ENCODE measurements at regions not wholly inside any gene's neighbourhood (a gene's known extent, or its start where the extent isn't known, plus 50 kb on each side); places are given as distances from the start of the nearest gene placed in this dataset.

- H3K9me3 ChIP-seq = no peaks in the 10 kb centered on the region
- H3K36me3 ChIP-seq = no peaks in the 10 kb centered on the region
- peak; percentile 63 to 72 for DNase-seq (ENCODE audit: low spot score in 2 of 2)
- no peaks in the 10 kb centered on the region for H3K27me3 ChIP-seq
- intact Hi-C loops (cut with DNase I; ENCODE audit: low total_unique reads) = no loop called here
- H3K4me3 ChIP-seq = no peak overlapping the region
- TF ChIP-seq CTCF (IDR thresholded peaks at IDR 0.05) (no peak), POLR2A (IDR thresholded peaks at IDR 0.05) (no peak), POLR2AphosphoS5 (IDR thresholded peaks at IDR 0.05) (no peak)
- peak overlapping the region in 1 of 2 donors; percentile 57 for H3K27ac ChIP-seq
- H3K4me1 ChIP-seq = peaks cover 3 to 4% of the 10 kb centered on the region in 2 donors
These were observed 246.2 kb upstream of the TBL1XR1 start for GRCh38 chr3:177443469-177443868.

- peaks cover 3 to 4% of the 10 kb centered on the region in 2 donors for H3K4me1 ChIP-seq
- no peak overlapping the region for H3K4me3 ChIP-seq
- H3K27ac ChIP-seq = no peak overlapping the region
- H3K27me3 ChIP-seq = no peaks in the 10 kb centered on the region
- no peak for DNase-seq (ENCODE audit: low spot score in 2 of 2)
- TF ChIP-seq POLR2AphosphoS5 (IDR thresholded peaks at IDR 0.05) = no peak
- TF ChIP-seq POLR2A (IDR thresholded peaks at IDR 0.05) = no peak
- TF ChIP-seq CTCF (IDR thresholded peaks at IDR 0.05) = no peak
- no peaks in the 10 kb centered on the region for H3K9me3 ChIP-seq
- H3K36me3 ChIP-seq = no peaks in the 10 kb centered on the region
- intact Hi-C loops (cut with DNase I; ENCODE audit: low total_unique reads) = no loop called here
These were observed 247.4 kb upstream of the TBL1XR1 start for GRCh38 chr3:177444696-177445095.

- H3K4me1 ChIP-seq = peaks cover 3 to 4% of the 10 kb centered on the region in 2 donors
- H3K9me3 ChIP-seq = no peaks in the 10 kb centered on the region
- H3K36me3 ChIP-seq = no peaks in the 10 kb centered on the region
- TF ChIP-seq POLR2A (IDR thresholded peaks at IDR 0.05) (no peak), CTCF (IDR thresholded peaks at IDR 0.05) (no peak), POLR2AphosphoS5 (IDR thresholded peaks at IDR 0.05) (no peak)
- H3K27me3 ChIP-seq = no peaks in the 10 kb centered on the region
- no peak overlapping the region for H3K27ac ChIP-seq
- no peak overlapping the region for H3K4me3 ChIP-seq
- intact Hi-C loops (cut with DNase I; ENCODE audit: low total_unique reads) = no loop called here
- no peak for DNase-seq (ENCODE audit: low spot score in 2 of 2)
These were observed 248.3 kb upstream of the TBL1XR1 start for GRCh38 chr3:177445549-177445948.

GRCh38 chr3:177446165-177446601 lies 248.9 kb upstream of the TBL1XR1 start:
- no peaks in the 10 kb centered on the region for H3K36me3 ChIP-seq
- peaks cover 3 to 4% of the 10 kb centered on the region in 2 donors for H3K4me1 ChIP-seq
- no peaks in the 10 kb centered on the region for H3K27me3 ChIP-seq
- intact Hi-C loops (cut with DNase I; ENCODE audit: low total_unique reads) = no loop called here
- no peak overlapping the region for H3K4me3 ChIP-seq
- no peaks in the 10 kb centered on the region for H3K9me3 ChIP-seq
- H3K27ac ChIP-seq = no peak overlapping the region
- TF ChIP-seq POLR2A (IDR thresholded peaks at IDR 0.05) = no peak
- no peak for DNase-seq (ENCODE audit: low spot score in 2 of 2)

GRCh38 chr3:177447938-177448337 lies 250.7 kb upstream of the TBL1XR1 start:
- TF ChIP-seq POLR2A (IDR thresholded peaks at IDR 0.05) (no peak), CTCF (IDR thresholded peaks at IDR 0.05) (peak in 1 of 3 donors; percentile 8), POLR2AphosphoS5 (IDR thresholded peaks at IDR 0.05) (peak in 1 of 3 donors; percentile 46)
- Histone ChIP-seq H3K4me1 (peaks cover 3 to 8% of the 10 kb centered on the region in 2 donors), H3K27me3 (no peaks in the 10 kb centered on the region), H3K9me3 (no peaks in the 10 kb centered on the region), H3K4me3 (no peak overlapping the region), H3K27ac (peak overlapping the region; percentile 26 to 71), H3K36me3 (no peaks in the 10 kb centered on the region)
- DNase-seq (ENCODE audit: low spot score in 2 of 2) = peak; percentile 87 to 92
- intact Hi-C loops (cut with DNase I; ENCODE audit: low total_unique reads) = no loop called here

GRCh38 chr3:177448987-177449359 lies 251.7 kb upstream of the TBL1XR1 start:
- TF ChIP-seq POLR2A (IDR thresholded peaks at IDR 0.05) = no peak
- intact Hi-C loops (cut with DNase I; ENCODE audit: low total_unique reads) = no loop called here
- peak overlapping the region; percentile 26 to 71 for H3K27ac ChIP-seq
- H3K27me3 ChIP-seq = no peaks in the 10 kb centered on the region
- no peak overlapping the region for H3K4me3 ChIP-seq
- H3K4me1 ChIP-seq = peaks cover 0 to 4% of the 10 kb centered on the region in 2 donors
- H3K9me3 ChIP-seq = no peaks in the 10 kb centered on the region
- DNase-seq (ENCODE audit: low spot score in 2 of 2) = no peak
- H3K36me3 ChIP-seq = no peaks in the 10 kb centered on the region

All from breast epithelium (tissue), 4 donors.